BJ (cell line): ENCODE measurements at regions not wholly inside any gene's neighbourhood (a gene's known extent, or its start where the extent isn't known, plus 50 kb on each side); places are given as distances from the start of the nearest gene placed in this dataset.

ENCODE experiments used
- CTCF ChIA-PET: fragments of 350-600 bp; formaldehyde crosslinking; extraction: SDS; loops from one replicate; lab custom pipeline; 2021; ENCODE audit warnings: antibody characterized with exemption, inconsistent platforms; lab: Yijun Ruan, JAX
- POLR2A ChIA-PET: fragments of 300-600 bp; sonication (Branson Sonifier 250); formaldehyde crosslinking; extraction: SDS; loops from one replicate; lab custom pipeline; 2021; ENCODE audit warnings: antibody characterized with exemption; lab: Charles Lee
- DNase-seq: peaks from one replicate; pipeline ENCODE4 v3.0.0-alpha.2; 2011; ENCODE audit warnings: low read depth
- H3K27me3 ChIP-seq: 2 replicates; pipeline ENCODE4 v1.6.0; 2011; ENCODE audit warnings: low read length; ENCODE audit not compliant: control insufficient read depth, insufficient read depth
- H3K36me3 ChIP-seq: 2 replicates; pipeline ENCODE4 v1.5.1; 2011; ENCODE audit warnings: low read length; ENCODE audit not compliant: control insufficient read depth, insufficient read depth
- H3K4me3 ChIP-seq: 2 replicates; pipeline ENCODE4 v1.5.1; 2011; ENCODE audit warnings: low read depth, mild to moderate bottlenecking, control low read depth, low read length
- CTCF ChIP-seq: IDR thresholded peaks from 2 replicates; pipeline ENCODE4 v1.5.1; 2011; ENCODE audit warnings: low read depth, mild to moderate bottlenecking, control low read depth, inconsistent platforms, low read length, moderate library complexity; ENCODE audit not compliant: insufficient read depth

DNA sequence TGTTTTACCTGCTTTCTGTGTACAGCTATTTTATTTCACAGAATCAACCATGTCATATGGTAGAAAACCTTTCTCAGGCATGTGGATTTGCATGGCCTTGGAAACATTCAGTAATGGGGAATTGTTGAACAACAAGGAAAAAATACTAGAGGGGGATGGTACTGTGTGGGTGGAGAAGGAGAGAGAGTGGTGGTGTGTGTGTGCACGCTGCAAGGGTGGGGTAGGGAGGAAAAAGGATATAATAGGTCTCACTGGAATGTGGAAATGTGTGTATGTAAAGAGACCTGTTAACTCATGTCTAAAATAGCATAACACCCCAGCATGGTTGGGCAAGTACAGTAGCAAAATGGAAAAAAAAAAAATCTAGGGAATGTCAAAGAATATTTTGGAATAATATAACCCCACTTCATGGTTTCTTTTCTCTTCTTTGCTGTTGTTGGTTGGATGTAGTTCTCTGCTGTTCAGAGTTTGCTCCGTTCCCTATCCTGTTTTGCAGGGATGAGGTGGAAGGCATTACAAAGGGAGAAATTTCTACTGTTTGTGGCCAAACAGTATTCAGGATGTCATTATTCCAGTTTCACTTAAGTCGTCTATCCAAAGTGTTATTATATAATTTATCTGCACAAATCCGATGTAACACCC lies 93.9 kb upstream of the CITED2 start:
- Histone ChIP-seq H3K36me3 (no peaks in the 10 kb centered on the region), H3K4me3 (no peak overlapping the region), H3K27me3 (no peaks in the 10 kb centered on the region)
- ChIA-PET CTCF (interaction anchor here (0.7 kb wide), 1 partner anchor 79 kb away, joined by 3 read pairs; no protein-coding TSS in a partner anchor), POLR2A (no interaction called here)
- no peak for DNase-seq
- TF ChIP-seq CTCF: no peak

DNA sequence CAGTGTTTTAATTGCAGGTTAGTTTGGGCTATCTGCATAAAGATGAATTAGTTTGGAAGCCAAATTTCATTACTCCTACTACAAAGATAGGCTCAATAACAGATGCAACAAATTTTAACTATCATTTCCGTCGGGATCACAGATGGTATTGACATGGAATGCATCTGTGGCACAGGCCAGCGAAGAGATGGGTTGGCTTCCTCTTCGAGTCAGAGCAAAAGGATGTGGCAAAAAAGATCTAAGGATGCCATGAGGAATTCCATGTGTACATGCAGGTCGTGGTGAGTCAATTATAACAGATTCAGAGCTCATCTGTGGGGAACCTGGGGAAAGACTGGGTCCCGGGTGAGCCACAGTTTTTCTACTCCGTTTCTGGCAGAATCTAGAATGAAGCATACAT lies 83.0 kb upstream of the CITED2 start:
- no peak for TF ChIP-seq CTCF
- Histone ChIP-seq H3K27me3 (no peaks in the 10 kb centered on the region), H3K36me3 (no peaks in the 10 kb centered on the region), H3K4me3 (no peak overlapping the region)
- ChIA-PET CTCF (interaction anchor here (1.1 kb wide), 1 partner anchor 11 kb away, joined by 3 read pairs; no protein-coding TSS in a partner anchor), POLR2A (no interaction called here)
- no peak for DNase-seq

DNA sequence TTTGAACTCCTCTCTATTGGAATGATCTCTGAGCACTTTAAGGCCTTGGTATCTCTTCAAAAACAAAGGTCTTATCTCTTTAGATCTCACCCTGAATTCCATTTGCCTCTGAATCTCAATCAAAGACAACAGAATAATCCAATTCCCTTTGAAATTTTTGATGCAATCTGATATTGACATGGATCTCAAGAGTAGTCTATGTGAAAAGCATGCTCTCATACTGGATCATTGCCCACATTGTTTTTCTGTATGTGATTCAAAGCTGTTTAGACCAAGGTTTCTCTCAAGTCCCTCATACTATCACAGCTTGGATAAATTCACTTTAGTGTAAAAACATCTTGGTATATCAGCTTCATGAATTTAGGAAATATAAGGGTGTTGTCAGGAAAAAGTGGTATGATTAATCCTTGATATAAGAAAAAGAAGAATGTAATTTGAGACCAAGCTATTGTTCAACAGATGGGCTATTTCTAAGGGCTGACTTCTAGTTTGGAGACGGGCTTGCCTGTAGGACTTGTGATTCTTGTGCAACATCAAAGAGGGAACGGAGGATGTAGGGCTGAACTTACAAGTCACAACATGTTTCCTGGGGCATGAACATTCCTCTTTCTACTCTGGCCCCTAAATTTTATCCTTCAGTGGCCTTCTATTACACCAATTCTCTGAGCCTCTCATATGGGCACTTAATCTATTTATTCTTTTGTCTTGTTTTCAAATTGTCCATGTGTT lies 77.9 kb upstream of the CITED2 start:
- CTCF ChIA-PET: interaction anchor here (0.9 kb wide), 1 partner anchor 22 kb away, joined by 3 read pairs; no protein-coding TSS in a partner anchor
- H3K4me3 ChIP-seq: no peak overlapping the region
- no peak for TF ChIP-seq CTCF
- H3K36me3 ChIP-seq: no peaks in the 10 kb centered on the region
- DNase-seq: no peak
- no peaks in the 10 kb centered on the region for H3K27me3 ChIP-seq
- POLR2A ChIA-PET: no interaction called here

- ChIA-PET POLR2A (no interaction called here), CTCF (no interaction called here)
- no peak for DNase-seq
- no peak for TF ChIP-seq CTCF
- H3K36me3 ChIP-seq: no peaks in the 10 kb centered on the region
- no peaks in the 10 kb centered on the region for H3K27me3 ChIP-seq
- no peak overlapping the region for H3K4me3 ChIP-seq
These were observed 75.2 kb upstream of the CITED2 start for GRCh38 chr6:139449611-139450000.

- CTCF ChIA-PET: no interaction called here
- Histone ChIP-seq H3K4me3 (no peak overlapping the region), H3K36me3 (no peaks in the 10 kb centered on the region), H3K27me3 (no peaks in the 10 kb centered on the region)
- TF ChIP-seq CTCF: no peak
- POLR2A ChIA-PET: no interaction called here
- DNase-seq: no peak
These were observed 74.7 kb upstream of the CITED2 start for GRCh38 chr6:139448998-139449610.
